Esophagus muscularis mucosa (tissue), 4 donors: ENCODE measurements at regions not wholly inside any gene's neighbourhood (a gene's known extent, or its start where the extent isn't known, plus 50 kb on each side); places are given as distances from the start of the nearest gene placed in this dataset.
"Not testable (repeated sequence)": the region's sequence is repeated elsewhere in the genome, so short reads cannot be mapped to it uniquely, and the experiment has no call there.

Experiments
- DNase-seq: peaks from one replicate; pipeline ENCODE4 v3.0.0-alpha.2; 2017; ENCODE audit errors: extremely low spot score
- H3K27ac ChIP-seq, 4 donors: fragments of 200-600 bp; sonication (generic); replicated peaks in 1 of 4; 1 replicate in 3 of 4; 2 replicates in 1 of 4; pipeline ENCODE4 v1.5.1; 2016 to 2019; ENCODE audit warnings: mild to moderate bottlenecking in 1 of 4
- H3K27me3 ChIP-seq, 4 donors: fragments of 200-600 bp; sonication (generic); one replicate each; pipeline versions ENCODE4 v1.5.1 to v1.6.0; 2016 to 2019
- H3K36me3 ChIP-seq, 4 donors: fragments of 200-600 bp; sonication (generic); one replicate each; pipeline ENCODE4 v1.5.1; 2016 to 2019
- H3K4me1 ChIP-seq, 4 donors: fragments of 200-600 bp; sonication (generic); one replicate each; pipeline ENCODE4 v1.5.1; 2016 to 2019
- H3K4me3 ChIP-seq, 4 donors: fragments of 200-600 bp; sonication (generic); 1 replicate in 2 of 4; 2 replicates in 2 of 4; pipeline ENCODE4 v1.5.1; 2016 to 2019; ENCODE audit warnings: mild to moderate bottlenecking in 4 of 4, moderate library complexity in 1 of 4
- H3K9me3 ChIP-seq, 4 donors: fragments of 200-600 bp; sonication (generic); 1 replicate in 3 of 4; 2 replicates in 1 of 4; pipeline ENCODE4 v1.5.1; 2016 to 2019
- EP300 ChIP-seq: sonication (generic); formaldehyde crosslinking; IDR thresholded peaks from one replicate; pipeline ENCODE4 v1.6.1; 2017; ENCODE audit warnings: antibody characterized with exemption
- POLR2A ChIP-seq: fragments of 450-650 bp; IDR thresholded peaks from one replicate; pipeline ENCODE4 v1.6.1; 2017; ENCODE audit warnings: antibody characterized with exemption, moderate library complexity, mild to moderate bottlenecking, low read depth
- POLR2AphosphoS5 ChIP-seq, 2 donors: sonication (generic); formaldehyde crosslinking; IDR thresholded peaks; one replicate each; pipeline ENCODE4 v1.6.1; 2017; ENCODE audit warnings: antibody characterized with exemption in 2 of 2
- WGBS: methylation state at CpG from one replicate; pipeline ENCODE4 v1.1.5; 2018; 5-methylcytosine and 5-hydroxymethylcytosine counted together
- intact Hi-C: fragments of 100-400 bp; cut with DNase I; formaldehyde crosslinking; loops from one replicate; pipeline ENCODE4 v1.15.1; 2023
- TF ChIP-seq, protein P1 (sequence below), 3 experiments: fragments of 200-600 bp in 2 of 3; fragments of 450-650 bp in 1 of 3; sonication (generic) in 2 of 3; IDR thresholded peaks; one replicate each; pipeline ENCODE4 v1.5.1; 2017 to 2019; ENCODE audit warnings: antibody characterized with exemption in 3 of 3, mild to moderate bottlenecking in 2 of 3, moderate library complexity in 1 of 3

- H3K9me3 ChIP-seq, H3K36me3 ChIP-seq, H3K27ac ChIP-seq, H3K4me3 ChIP-seq, intact Hi-C loops, DNase-seq, H3K4me1 ChIP-seq, H3K27me3 ChIP-seq: not testable (repeated sequence)
- 80% methylated on average over 1 of the region's 1 CpG for WGBS
Observed at GRCh38 chr11:49384371-49384770, 176.0 kb upstream of the FOLH1 start.

DNA sequence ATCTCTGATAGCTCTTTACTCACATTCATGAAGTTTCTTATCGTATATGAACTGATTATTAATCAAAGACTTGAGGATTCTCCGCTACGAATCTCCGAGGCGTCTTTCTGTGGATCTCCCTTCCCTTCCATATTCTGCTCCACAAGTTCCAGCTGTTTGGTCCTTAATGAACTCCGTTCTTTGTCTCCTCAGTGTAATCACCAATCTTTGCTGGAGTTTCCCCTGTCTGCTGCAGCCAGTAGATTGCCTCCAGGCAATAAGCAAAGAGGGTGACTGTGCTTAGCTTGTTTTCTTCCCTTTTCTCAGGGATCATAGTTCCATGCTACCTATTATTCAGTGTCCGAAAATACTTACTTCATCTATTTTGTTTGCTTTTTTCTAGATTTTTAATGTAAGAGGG lies 169.6 kb upstream of the FOLH1 start:
- intact Hi-C loops = no loop called here

DNA sequence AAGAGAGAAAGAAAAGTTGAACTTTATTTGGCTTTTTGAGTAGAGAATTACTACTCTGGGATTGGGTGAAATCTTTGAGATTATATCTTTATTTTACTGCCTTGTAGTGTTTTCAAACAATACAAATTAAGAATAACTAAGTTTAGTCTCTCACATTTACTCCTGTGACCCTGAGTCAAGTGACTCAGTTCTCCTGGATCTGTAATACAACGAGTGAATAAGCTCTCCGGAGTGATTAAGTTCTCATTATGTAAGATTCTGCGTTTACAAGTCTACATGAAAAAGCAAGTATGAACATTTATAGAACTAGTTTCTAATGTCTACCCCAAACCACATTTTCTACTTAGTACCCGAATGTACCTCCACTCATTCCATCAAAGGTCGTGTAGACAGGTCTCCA lies 165.5 kb upstream of the FOLH1 start:
- H3K4me1 ChIP-seq, H3K9me3 ChIP-seq, intact Hi-C loops, H3K36me3 ChIP-seq, H3K27me3 ChIP-seq, H3K27ac ChIP-seq, DNase-seq, H3K4me3 ChIP-seq: not testable (repeated sequence)
- WGBS = 70% methylated on average over 5 of the region's 5 CpGs

More for the DNA sequence above, 169.6 kb upstream of the FOLH1 start:
- no peak for DNase-seq
- Histone ChIP-seq H3K4me1 (no peaks in the 10 kb centered on the region), H3K4me3 (no peak overlapping the region), H3K27ac (no peak overlapping the region), H3K9me3 (no peaks in the 10 kb centered on the region), H3K36me3 (no peaks in the 10 kb centered on the region), H3K27me3 (no peaks in the 10 kb centered on the region)
- TF ChIP-seq, protein P1, sequence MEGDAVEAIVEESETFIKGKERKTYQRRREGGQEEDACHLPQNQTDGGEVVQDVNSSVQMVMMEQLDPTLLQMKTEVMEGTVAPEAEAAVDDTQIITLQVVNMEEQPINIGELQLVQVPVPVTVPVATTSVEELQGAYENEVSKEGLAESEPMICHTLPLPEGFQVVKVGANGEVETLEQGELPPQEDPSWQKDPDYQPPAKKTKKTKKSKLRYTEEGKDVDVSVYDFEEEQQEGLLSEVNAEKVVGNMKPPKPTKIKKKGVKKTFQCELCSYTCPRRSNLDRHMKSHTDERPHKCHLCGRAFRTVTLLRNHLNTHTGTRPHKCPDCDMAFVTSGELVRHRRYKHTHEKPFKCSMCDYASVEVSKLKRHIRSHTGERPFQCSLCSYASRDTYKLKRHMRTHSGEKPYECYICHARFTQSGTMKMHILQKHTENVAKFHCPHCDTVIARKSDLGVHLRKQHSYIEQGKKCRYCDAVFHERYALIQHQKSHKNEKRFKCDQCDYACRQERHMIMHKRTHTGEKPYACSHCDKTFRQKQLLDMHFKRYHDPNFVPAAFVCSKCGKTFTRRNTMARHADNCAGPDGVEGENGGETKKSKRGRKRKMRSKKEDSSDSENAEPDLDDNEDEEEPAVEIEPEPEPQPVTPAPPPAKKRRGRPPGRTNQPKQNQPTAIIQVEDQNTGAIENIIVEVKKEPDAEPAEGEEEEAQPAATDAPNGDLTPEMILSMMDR (IDR thresholded peaks at IDR 0.05) = no peak
- TF ChIP-seq EP300 (no peak), POLR2AphosphoS5 (IDR thresholded peaks at IDR 0.05) (no peak), POLR2A (no peak)
- WGBS = 79% methylated on average over 7 of the region's 7 CpGs

GRCh38 chr11:49373385-49373784 lies 165.0 kb upstream of the FOLH1 start:
- H3K27me3 ChIP-seq, H3K36me3 ChIP-seq, H3K27ac ChIP-seq, H3K9me3 ChIP-seq, H3K4me3 ChIP-seq, DNase-seq, intact Hi-C loops, H3K4me1 ChIP-seq: not testable (repeated sequence)

DNA sequence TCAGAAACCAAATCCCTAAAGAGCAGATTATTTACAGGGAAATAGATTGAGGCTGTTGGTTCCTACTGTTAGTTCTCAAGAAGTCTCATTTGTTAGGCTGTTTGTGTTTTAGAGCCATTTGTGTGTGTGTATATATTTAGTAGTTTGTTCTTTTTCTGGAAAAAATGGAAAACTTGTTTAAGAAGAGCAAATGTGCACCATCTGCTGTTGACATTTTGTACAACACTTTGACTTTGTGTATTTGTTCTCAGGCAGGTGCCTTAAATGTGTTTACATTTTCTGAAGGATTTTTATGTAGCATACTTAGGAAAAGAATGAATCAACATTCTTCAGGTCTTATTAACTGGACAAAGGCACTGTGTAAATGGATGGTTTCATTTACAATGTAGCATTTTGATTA lies 163.7 kb upstream of the FOLH1 start:
- H3K9me3 ChIP-seq, H3K27me3 ChIP-seq, H3K4me3 ChIP-seq, H3K27ac ChIP-seq, H3K36me3 ChIP-seq, H3K4me1 ChIP-seq, DNase-seq, intact Hi-C loops: not testable (repeated sequence)
- TF ChIP-seq, protein P1 (IDR thresholded peaks at IDR 0.05) = peak in 1 of 3 experiments; percentile 4

- H3K4me1 ChIP-seq, intact Hi-C loops, H3K27ac ChIP-seq, DNase-seq, H3K27me3 ChIP-seq, H3K9me3 ChIP-seq, H3K4me3 ChIP-seq, H3K36me3 ChIP-seq: not testable (repeated sequence)
- WGBS = 61% methylated on average over 2 of the region's 2 CpGs
Observed at GRCh38 chr11:49368556-49368955, 160.2 kb upstream of the FOLH1 start.

DNA sequence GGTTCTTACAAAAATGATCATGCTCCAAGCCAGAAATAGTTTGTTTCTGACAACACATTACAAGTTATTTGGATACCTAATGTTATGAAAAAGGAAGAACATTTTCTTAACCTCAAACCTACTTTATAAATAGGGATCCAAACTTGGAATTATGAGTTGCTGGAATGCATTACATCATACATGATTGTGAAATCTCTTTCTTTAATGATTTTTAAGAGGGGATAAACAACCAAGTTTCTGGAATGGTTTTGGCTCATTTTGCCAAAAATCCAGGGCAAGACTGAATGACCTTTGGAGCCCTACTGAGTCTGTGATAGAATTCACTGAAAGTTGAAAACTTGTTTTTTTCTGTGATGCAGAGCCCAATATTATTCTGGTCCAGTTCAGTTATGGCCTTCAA lies 157.0 kb upstream of the FOLH1 start:
- H3K9me3 ChIP-seq, H3K27ac ChIP-seq, H3K4me1 ChIP-seq, intact Hi-C loops, H3K36me3 ChIP-seq, DNase-seq, H3K27me3 ChIP-seq, H3K4me3 ChIP-seq: not testable (repeated sequence)

DNA sequence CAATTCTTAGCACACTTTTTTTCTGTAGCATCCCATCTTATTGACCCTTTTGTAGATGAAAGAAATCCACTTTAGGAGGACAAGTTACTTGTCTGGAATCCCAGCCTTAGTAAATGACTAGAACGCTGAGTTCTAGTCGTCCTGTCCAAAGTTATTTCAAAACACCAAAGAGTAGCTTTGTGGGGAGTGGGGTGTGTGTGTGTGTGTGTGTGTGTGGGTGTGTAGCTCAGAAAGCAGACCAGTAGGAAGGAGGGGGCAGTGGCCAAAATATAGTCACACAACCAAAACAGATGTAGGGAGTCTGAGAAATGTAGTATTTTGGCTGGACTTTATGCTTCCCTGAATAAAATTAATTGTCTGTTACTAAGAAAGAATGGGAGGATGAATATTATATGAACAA lies 154.6 kb upstream of the FOLH1 start:
- H3K27me3 ChIP-seq, H3K4me3 ChIP-seq, intact Hi-C loops, H3K27ac ChIP-seq, H3K9me3 ChIP-seq, H3K4me1 ChIP-seq, DNase-seq, H3K36me3 ChIP-seq: not testable (repeated sequence)
- 82% methylated on average over 2 of the region's 2 CpGs for WGBS

- H3K36me3 ChIP-seq, H3K4me3 ChIP-seq, H3K27ac ChIP-seq, H3K27me3 ChIP-seq, H3K4me1 ChIP-seq, H3K9me3 ChIP-seq, intact Hi-C loops, DNase-seq: not testable (repeated sequence)
Observed at GRCh38 chr11:49354536-49354935, 146.1 kb upstream of the FOLH1 start.

- H3K4me1 ChIP-seq, H3K9me3 ChIP-seq, H3K27ac ChIP-seq, H3K4me3 ChIP-seq, intact Hi-C loops, DNase-seq, H3K36me3 ChIP-seq, H3K27me3 ChIP-seq: not testable (repeated sequence)
- WGBS = 82% methylated on average over 3 of the region's 3 CpGs
Observed at GRCh38 chr11:49352868-49353267, 144.5 kb upstream of the FOLH1 start.

GRCh38 chr11:49346627-49347026 lies 138.2 kb upstream of the FOLH1 start:
- H3K27ac ChIP-seq, H3K27me3 ChIP-seq, intact Hi-C loops, H3K4me3 ChIP-seq, H3K4me1 ChIP-seq, H3K9me3 ChIP-seq, H3K36me3 ChIP-seq, DNase-seq: not testable (repeated sequence)
